Mucosa of rectum (tissue), 2 donors: ENCODE measurements at regions not wholly inside any gene's neighbourhood (a gene's known extent, or its start where the extent isn't known, plus 50 kb on each side); places are given as distances from the start of the nearest gene placed in this dataset.

Experiments
- H3K27ac ChIP-seq, 2 donors: one replicate each; pipeline ENCODE4 v1.7.0; 2013; ENCODE audit warnings: inconsistent platforms in 2 of 2, low read depth in 2 of 2, low read length in 2 of 2
- H3K27me3 ChIP-seq, 2 donors: one replicate each; pipeline ENCODE4 v1.7.0; 2013; ENCODE audit warnings: low read length in 2 of 2; ENCODE audit not compliant: control insufficient read depth in 2 of 2, insufficient read depth in 2 of 2
- H3K36me3 ChIP-seq, 2 donors: one replicate each; pipeline ENCODE4 v1.7.0; 2013; ENCODE audit warnings: low read length in 2 of 2; ENCODE audit not compliant: control insufficient read depth in 2 of 2, insufficient read depth in 2 of 2
- H3K4me1 ChIP-seq, 2 donors: one replicate each; pipeline ENCODE4 v1.7.0; 2013; ENCODE audit warnings: low read length in 2 of 2, mild to moderate bottlenecking in 1 of 2; ENCODE audit not compliant: control insufficient read depth in 2 of 2, insufficient read depth in 2 of 2
- H3K4me3 ChIP-seq, 2 donors: one replicate each; pipeline ENCODE4 v1.7.0; 2013; ENCODE audit warnings: low read length in 2 of 2
- H3K9ac ChIP-seq, 2 donors: one replicate each; pipeline ENCODE4 v1.7.0; 2013; ENCODE audit warnings: low read length in 2 of 2, low read depth in 1 of 2, mild to moderate bottlenecking in 1 of 2
- H3K9me3 ChIP-seq, 2 donors: one replicate each; pipeline ENCODE4 v1.7.0; 2013; ENCODE audit warnings: low read length in 2 of 2; ENCODE audit not compliant: control insufficient read depth in 2 of 2
- donor health status: healthy.
- donor health status: Normal muscosa, but diverticular disease.

- H3K4me1 ChIP-seq: no peaks in the 10 kb centered on the region
- no peaks in the 10 kb centered on the region for H3K27me3 ChIP-seq
- H3K4me3 ChIP-seq: no peak overlapping the region
- H3K9me3 ChIP-seq: no peaks in the 10 kb centered on the region
- no peak overlapping the region for H3K27ac ChIP-seq
- H3K9ac ChIP-seq: no peak overlapping the region
- H3K36me3 ChIP-seq: no peaks in the 10 kb centered on the region
These were observed 567.6 kb upstream of the MAN1A1 start for GRCh38 chr6:119917186-119917585.

DNA sequence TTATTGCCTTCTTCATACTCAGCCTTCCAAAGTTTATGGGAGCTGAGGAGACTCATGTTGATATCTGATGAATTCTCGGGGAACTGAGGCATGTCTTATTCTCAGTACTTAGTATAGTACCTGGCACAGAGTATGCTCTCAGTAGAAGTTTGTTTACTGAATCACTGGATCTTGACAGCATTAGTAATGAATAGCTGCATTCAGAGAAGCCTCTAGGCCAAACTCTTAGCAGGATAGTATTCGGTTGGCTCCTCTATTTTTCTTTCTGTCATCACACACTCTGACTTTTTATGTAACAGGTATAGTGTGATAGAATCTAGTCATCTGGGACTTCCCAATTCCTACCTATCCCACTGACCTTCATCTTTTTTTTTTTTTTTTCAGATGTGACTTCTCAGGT, 566.4 kb upstream of the MAN1A1 start:
- no peak overlapping the region for H3K9ac ChIP-seq
- H3K4me3 ChIP-seq: no peak overlapping the region
- no peaks in the 10 kb centered on the region for H3K9me3 ChIP-seq
- H3K27ac ChIP-seq: no peak overlapping the region
- no peaks in the 10 kb centered on the region for H3K27me3 ChIP-seq
- no peaks in the 10 kb centered on the region for H3K4me1 ChIP-seq
- H3K36me3 ChIP-seq: no peaks in the 10 kb centered on the region

DNA sequence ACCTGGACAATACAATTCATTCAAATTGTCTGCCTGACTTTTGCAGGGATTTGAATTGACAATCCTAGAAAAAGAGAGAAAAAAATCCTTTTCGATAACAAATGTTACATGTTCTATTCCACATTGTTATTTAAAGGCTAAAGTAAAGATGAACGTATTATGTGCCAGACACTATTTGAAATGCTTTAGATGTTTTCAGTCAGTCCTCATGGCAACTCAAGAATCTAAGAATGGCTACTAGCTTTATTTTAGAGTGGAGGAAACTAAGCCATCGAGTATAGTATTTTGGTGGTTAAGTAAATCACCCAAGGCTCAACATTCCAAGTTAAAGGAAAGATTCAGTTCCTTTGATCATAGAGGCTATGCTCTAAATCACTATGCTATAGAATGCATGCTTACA, 558.6 kb upstream of the MAN1A1 start:
- no peaks in the 10 kb centered on the region for H3K4me1 ChIP-seq
- no peaks in the 10 kb centered on the region for H3K9me3 ChIP-seq
- H3K4me3 ChIP-seq: no peak overlapping the region

DNA sequence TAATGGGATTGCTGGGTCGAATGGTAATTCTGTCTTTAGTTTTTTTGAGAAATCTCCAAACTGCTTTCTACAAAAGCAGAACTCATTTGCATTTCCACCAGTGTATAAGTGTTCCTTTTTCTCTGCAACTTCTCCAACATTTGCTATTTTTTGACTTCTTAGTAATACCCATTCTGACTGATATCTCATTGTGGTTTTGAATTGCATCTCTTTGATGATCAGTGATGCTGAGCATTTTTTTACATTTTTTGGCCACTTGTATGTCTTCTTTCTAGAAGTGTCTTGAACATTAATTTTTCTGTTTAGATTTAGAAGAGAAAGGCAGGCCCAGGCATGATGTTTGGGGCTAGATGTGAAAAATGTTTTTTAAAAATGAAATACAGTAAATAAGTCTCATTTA, 553.1 kb upstream of the MAN1A1 start:
- no peaks in the 10 kb centered on the region for H3K9me3 ChIP-seq
- no peak overlapping the region for H3K9ac ChIP-seq
- no peak overlapping the region for H3K4me3 ChIP-seq
- H3K27me3 ChIP-seq: no peaks in the 10 kb centered on the region
- H3K36me3 ChIP-seq: no peaks in the 10 kb centered on the region
- no peak overlapping the region for H3K27ac ChIP-seq
- no peaks in the 10 kb centered on the region for H3K4me1 ChIP-seq

More for the DNA sequence above, 558.6 kb upstream of the MAN1A1 start:
- no peak overlapping the region for H3K27ac ChIP-seq
- H3K27me3 ChIP-seq: no peaks in the 10 kb centered on the region
- no peak overlapping the region for H3K9ac ChIP-seq
- H3K36me3 ChIP-seq: no peaks in the 10 kb centered on the region

DNA sequence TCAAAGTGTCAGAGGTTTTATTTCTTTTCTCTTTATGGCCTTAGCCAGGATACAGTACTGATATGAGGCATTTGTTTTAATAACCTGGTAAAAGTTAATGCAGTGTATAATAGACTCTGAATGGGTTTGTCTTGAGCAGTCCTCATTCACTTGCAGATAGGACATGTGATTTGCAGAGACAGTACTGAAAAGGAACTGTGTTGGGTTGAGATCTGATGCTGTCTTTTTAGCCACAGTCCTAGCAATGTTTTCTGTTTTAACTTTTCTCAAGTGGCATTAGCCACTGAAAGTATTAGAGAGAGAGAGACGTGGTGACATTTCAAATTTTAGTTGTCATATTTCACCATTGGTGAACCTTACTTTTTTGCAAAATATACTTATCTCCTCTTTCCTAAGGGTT, 547.2 kb upstream of the MAN1A1 start:
- Histone ChIP-seq H3K36me3 (no peaks in the 10 kb centered on the region), H3K4me3 (no peak overlapping the region), H3K27me3 (no peaks in the 10 kb centered on the region), H3K4me1 (no peaks in the 10 kb centered on the region), H3K27ac (no peak overlapping the region), H3K9ac (no peak overlapping the region), H3K9me3 (no peaks in the 10 kb centered on the region)

DNA sequence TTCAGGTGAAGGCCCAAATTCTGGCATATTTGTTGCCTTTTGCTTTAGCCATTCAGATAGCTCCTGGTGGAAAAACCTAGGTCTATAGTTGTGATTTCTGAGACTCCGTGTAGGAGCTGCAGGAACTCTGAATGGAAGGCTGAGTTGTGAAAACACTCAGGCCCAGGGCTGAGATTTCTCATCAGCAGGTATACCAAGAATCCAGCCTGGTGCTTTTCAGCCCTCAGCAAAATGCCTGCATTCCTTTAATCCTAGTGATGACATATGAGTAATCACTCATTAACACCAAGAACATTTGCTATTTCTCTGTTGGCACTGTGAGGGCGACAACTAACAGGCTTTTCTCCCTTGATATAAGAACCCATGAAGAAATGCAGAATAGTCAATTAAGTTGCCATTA, 546.1 kb upstream of the MAN1A1 start:
- Histone ChIP-seq H3K27me3 (no peaks in the 10 kb centered on the region), H3K4me1 (no peaks in the 10 kb centered on the region), H3K9me3 (no peaks in the 10 kb centered on the region), H3K9ac (no peak overlapping the region), H3K27ac (no peak overlapping the region), H3K4me3 (no peak overlapping the region), H3K36me3 (no peaks in the 10 kb centered on the region)

- no peaks in the 10 kb centered on the region for H3K36me3 ChIP-seq
- no peak overlapping the region for H3K27ac ChIP-seq
- H3K4me3 ChIP-seq: no peak overlapping the region
- H3K9me3 ChIP-seq: no peaks in the 10 kb centered on the region
- no peaks in the 10 kb centered on the region for H3K4me1 ChIP-seq
- H3K27me3 ChIP-seq: no peaks in the 10 kb centered on the region
- no peak overlapping the region for H3K9ac ChIP-seq
These were observed 545.2 kb upstream of the MAN1A1 start for GRCh38 chr6:119894811-119895210.

DNA sequence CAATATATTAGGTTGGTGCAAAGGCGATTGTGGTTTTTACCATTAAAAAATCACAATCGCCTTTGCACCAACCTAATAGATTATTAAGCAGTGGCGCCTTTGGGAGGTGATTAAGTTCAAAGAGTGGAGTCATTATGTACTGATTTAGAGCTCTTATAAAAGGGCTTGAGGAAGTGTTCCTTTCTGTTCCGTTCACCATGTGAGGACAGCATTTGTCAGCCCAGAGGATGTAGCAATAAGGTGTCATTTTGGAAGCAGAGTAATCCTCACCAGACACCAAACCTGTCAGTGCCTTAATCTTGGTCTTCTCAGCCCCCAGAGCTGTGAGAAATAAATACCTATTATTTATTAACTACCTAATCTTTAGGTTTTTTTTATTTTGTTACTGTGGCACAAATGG, 542.1 kb upstream of the MAN1A1 start:
- H3K9me3 ChIP-seq: no peaks in the 10 kb centered on the region
- no peak overlapping the region for H3K27ac ChIP-seq
- H3K9ac ChIP-seq: no peak overlapping the region
- no peaks in the 10 kb centered on the region for H3K4me1 ChIP-seq
- no peaks in the 10 kb centered on the region for H3K36me3 ChIP-seq
- H3K27me3 ChIP-seq: no peaks in the 10 kb centered on the region
- H3K4me3 ChIP-seq: no peak overlapping the region

DNA sequence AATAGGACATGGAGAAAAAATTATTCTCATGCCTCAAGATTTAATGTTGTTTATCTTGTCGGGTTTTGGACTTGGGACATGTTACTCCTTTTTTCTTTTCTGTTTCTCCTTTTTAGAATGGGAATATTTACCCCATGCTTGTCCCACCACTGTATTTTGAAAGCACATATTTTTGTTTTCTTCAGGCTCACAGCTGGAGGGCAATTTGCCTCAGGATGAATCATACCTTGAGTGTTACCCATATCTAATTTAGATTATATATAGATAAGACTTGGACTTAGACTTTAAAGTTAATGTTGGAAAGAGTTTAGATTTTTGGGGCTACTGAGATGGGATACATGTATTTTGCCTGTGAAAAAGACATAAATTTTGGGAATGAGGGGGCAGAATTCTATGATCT, 541.6 kb upstream of the MAN1A1 start:
- H3K9me3 ChIP-seq: no peaks in the 10 kb centered on the region
- H3K4me3 ChIP-seq: no peak overlapping the region
- H3K27ac ChIP-seq: no peak overlapping the region
- H3K9ac ChIP-seq: no peak overlapping the region
- H3K36me3 ChIP-seq: no peaks in the 10 kb centered on the region
- H3K4me1 ChIP-seq: no peaks in the 10 kb centered on the region
- H3K27me3 ChIP-seq: no peaks in the 10 kb centered on the region

- no peaks in the 10 kb centered on the region for H3K4me1 ChIP-seq
These were observed 540.9 kb upstream of the MAN1A1 start for GRCh38 chr6:119890470-119890869.

GRCh38 chr6:119887666-119888065, 538.1 kb upstream of the MAN1A1 start:
- no peak overlapping the region for H3K27ac ChIP-seq
- H3K9me3 ChIP-seq: no peaks in the 10 kb centered on the region
- no peaks in the 10 kb centered on the region for H3K4me1 ChIP-seq
- H3K4me3 ChIP-seq: no peak overlapping the region
- H3K9ac ChIP-seq: no peak overlapping the region
- no peaks in the 10 kb centered on the region for H3K27me3 ChIP-seq
- no peaks in the 10 kb centered on the region for H3K36me3 ChIP-seq

More at GRCh38 chr6:119890470-119890869, 540.9 kb upstream of the MAN1A1 start:
- H3K27ac ChIP-seq: no peak overlapping the region
- no peaks in the 10 kb centered on the region for H3K36me3 ChIP-seq
- no peak overlapping the region for H3K4me3 ChIP-seq
- no peaks in the 10 kb centered on the region for H3K27me3 ChIP-seq
- no peak overlapping the region for H3K9ac ChIP-seq
- no peaks in the 10 kb centered on the region for H3K9me3 ChIP-seq
